Liver (tissue), 3 donors: ENCODE measurements at regions not wholly inside any gene's neighbourhood (a gene's known extent, or its start where the extent isn't known, plus 50 kb on each side); places are given as distances from the start of the nearest gene placed in this dataset.

Source experiments
- CTCF ChIP-seq: fragments of 150-350 bp; IDR thresholded peaks from 2 replicates; pipeline ENCODE4 v1.5.1; 2017; ENCODE audit warnings: improper control_type of control experiment, low read depth, low read length; ENCODE audit not compliant: missing input control
- TAF1 ChIP-seq: conservative IDR thresholded peaks from 2 replicates; pipeline ENCODE4 v1.6.1; 2016; ENCODE audit warnings: antibody characterized with exemption, mild to moderate bottlenecking
- YY1 ChIP-seq: IDR thresholded peaks from 2 replicates; pipeline ENCODE4 v1.6.1; 2016; ENCODE audit warnings: antibody characterized with exemption, mild to moderate bottlenecking
- TF ChIP-seq, protein P1 (sequence below): IDR thresholded peaks from 2 replicates; pipeline ENCODE4 v1.6.1; 2016; ENCODE audit warnings: antibody characterized with exemption, mild to moderate bottlenecking
- donor health status: healthy.
- donor health status: healthy.

- TF ChIP-seq YY1 (no peak), CTCF (no peak), TAF1 (no peak)
- TF ChIP-seq, protein P1, sequence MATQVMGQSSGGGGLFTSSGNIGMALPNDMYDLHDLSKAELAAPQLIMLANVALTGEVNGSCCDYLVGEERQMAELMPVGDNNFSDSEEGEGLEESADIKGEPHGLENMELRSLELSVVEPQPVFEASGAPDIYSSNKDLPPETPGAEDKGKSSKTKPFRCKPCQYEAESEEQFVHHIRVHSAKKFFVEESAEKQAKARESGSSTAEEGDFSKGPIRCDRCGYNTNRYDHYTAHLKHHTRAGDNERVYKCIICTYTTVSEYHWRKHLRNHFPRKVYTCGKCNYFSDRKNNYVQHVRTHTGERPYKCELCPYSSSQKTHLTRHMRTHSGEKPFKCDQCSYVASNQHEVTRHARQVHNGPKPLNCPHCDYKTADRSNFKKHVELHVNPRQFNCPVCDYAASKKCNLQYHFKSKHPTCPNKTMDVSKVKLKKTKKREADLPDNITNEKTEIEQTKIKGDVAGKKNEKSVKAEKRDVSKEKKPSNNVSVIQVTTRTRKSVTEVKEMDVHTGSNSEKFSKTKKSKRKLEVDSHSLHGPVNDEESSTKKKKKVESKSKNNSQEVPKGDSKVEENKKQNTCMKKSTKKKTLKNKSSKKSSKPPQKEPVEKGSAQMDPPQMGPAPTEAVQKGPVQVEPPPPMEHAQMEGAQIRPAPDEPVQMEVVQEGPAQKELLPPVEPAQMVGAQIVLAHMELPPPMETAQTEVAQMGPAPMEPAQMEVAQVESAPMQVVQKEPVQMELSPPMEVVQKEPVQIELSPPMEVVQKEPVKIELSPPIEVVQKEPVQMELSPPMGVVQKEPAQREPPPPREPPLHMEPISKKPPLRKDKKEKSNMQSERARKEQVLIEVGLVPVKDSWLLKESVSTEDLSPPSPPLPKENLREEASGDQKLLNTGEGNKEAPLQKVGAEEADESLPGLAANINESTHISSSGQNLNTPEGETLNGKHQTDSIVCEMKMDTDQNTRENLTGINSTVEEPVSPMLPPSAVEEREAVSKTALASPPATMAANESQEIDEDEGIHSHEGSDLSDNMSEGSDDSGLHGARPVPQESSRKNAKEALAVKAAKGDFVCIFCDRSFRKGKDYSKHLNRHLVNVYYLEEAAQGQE: no peak
Observed at GRCh38 chr10:28459453-28460144, 73.3 kb upstream of the WAC start.
